Mesendoderm (in vitro differentiated cells): ENCODE measurements at regions not wholly inside any gene's neighbourhood (a gene's known extent, or its start where the extent isn't known, plus 50 kb on each side); places are given as distances from the start of the nearest gene placed in this dataset.

Source experiments
- DNase-seq: peaks from one replicate; pipeline ENCODE4 v3.0.0; 2013
- H2AK5ac ChIP-seq: 2 replicates; pipeline ENCODE4 v1.6.1; 2013; ENCODE audit warnings: low read length, inconsistent platforms
- H2BK120ac ChIP-seq: 2 replicates; pipeline ENCODE4 v1.6.1; 2013; ENCODE audit warnings: low read depth, mild to moderate bottlenecking, low read length, moderate library complexity, mixed read lengths
- H2BK15ac ChIP-seq: replicated peaks from 2 replicates; pipeline ENCODE4 v1.6.1; 2013; ENCODE audit warnings: low read depth, mild to moderate bottlenecking, moderate library complexity
- H2BK5ac ChIP-seq: 2 replicates; pipeline ENCODE4 v1.6.1; 2013; ENCODE audit warnings: low read length, inconsistent platforms
- H3K18ac ChIP-seq: 2 replicates; pipeline ENCODE4 v1.6.1; 2013; ENCODE audit warnings: mild to moderate bottlenecking, low read length, mixed read lengths
- H3K23ac ChIP-seq: one replicate; pipeline ENCODE4 v1.6.1; 2013; ENCODE audit warnings: low read length
- H3K27ac ChIP-seq: 2 replicates; pipeline ENCODE4 v1.5.1; 2013; ENCODE audit warnings: low read depth, mild to moderate bottlenecking, inconsistent platforms, low read length, moderate library complexity
- H3K27me3 ChIP-seq: 2 replicates; pipeline ENCODE4 v1.6.1; 2013; ENCODE audit warnings: low read length, control low read depth, mild to moderate bottlenecking, inconsistent platforms; ENCODE audit not compliant: insufficient read depth, poor library complexity
- H3K36me3 ChIP-seq: 2 replicates; pipeline ENCODE4 v1.6.1; 2013; ENCODE audit warnings: low read length, inconsistent platforms; ENCODE audit not compliant: control insufficient read depth, insufficient read depth
- H3K4ac ChIP-seq: one replicate; pipeline ENCODE4 v1.6.1; 2013; ENCODE audit warnings: low read depth, mild to moderate bottlenecking, low read length, moderate library complexity
- H3K4me1 ChIP-seq: 2 replicates; pipeline ENCODE4 v1.6.1; 2013; ENCODE audit warnings: low read depth, low read length, inconsistent platforms; ENCODE audit not compliant: control insufficient read depth
- H3K4me2 ChIP-seq: 2 replicates; pipeline ENCODE4 v1.6.1; 2013; ENCODE audit warnings: low read length
- H3K4me3 ChIP-seq: 2 replicates; pipeline ENCODE4 v1.5.1; 2013; ENCODE audit warnings: mild to moderate bottlenecking, low read length
- H3K56ac ChIP-seq: one replicate; pipeline ENCODE4 v1.6.1; 2013; ENCODE audit warnings: low read length
- H3K79me1 ChIP-seq: 2 replicates; pipeline ENCODE4 v1.6.1; 2013; ENCODE audit warnings: low read length, inconsistent platforms
- H3K79me2 ChIP-seq: 2 replicates; pipeline ENCODE4 v1.6.1; 2013; ENCODE audit warnings: mild to moderate bottlenecking, low read length; ENCODE audit not compliant: control insufficient read depth, insufficient read depth
- H3K9ac ChIP-seq: 2 replicates; pipeline ENCODE4 v1.6.1; 2013; ENCODE audit warnings: low read length, inconsistent platforms
- H4K5ac ChIP-seq: one replicate; pipeline ENCODE4 v1.6.1; 2013; ENCODE audit warnings: low read length
- H4K8ac ChIP-seq: one replicate; pipeline ENCODE4 v1.6.1; 2013; ENCODE audit warnings: low read depth, mild to moderate bottlenecking, control low read depth, low read length, moderate library complexity
- WGBS: extraction: QIAGEN DNeasy Blood & Tissue Kit; methylation state at CpG from one replicate; pipeline ENCODE4 v1.1.7; 2013; ENCODE audit warnings: low lambda C conversion rate, missing lambda C conversion rate; ENCODE audit not compliant: insufficient coverage; ENCODE audit errors: extremely low coverage; 5-methylcytosine and 5-hydroxymethylcytosine counted together

DNA sequence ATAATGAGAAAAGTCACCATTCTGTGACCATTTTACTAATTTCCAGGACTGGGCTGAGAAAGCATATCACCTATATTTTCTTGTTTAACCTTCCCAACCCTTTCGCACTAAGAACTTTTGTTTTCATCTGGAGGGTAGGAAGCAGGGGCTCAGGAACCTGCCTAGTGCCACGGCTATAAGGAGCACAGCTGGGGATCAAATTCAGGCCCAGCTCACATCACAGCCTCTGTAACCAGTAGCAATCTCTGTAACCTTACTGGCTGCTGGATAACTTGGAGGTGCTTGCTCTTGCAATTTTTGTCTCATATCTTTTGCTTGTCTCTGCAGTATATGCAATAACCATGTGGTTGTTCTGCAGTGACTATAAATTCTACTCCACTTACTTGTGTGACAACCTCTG, 62.0 kb downstream of the PABIR2 start:
- Histone ChIP-seq H2BK5ac (no peak overlapping the region), H3K4me2 (no peak overlapping the region), H4K8ac (no peak overlapping the region), H3K79me2 (no peaks in the 10 kb centered on the region), H3K9ac (no peak overlapping the region), H2AK5ac (no peak overlapping the region), H2BK120ac (no peak overlapping the region), H3K18ac (no peak overlapping the region), H3K4me1 (no peaks in the 10 kb centered on the region), H3K27me3 (no peaks in the 10 kb centered on the region), H2BK15ac (no peak overlapping the region), H3K4ac (no peak overlapping the region), H3K56ac (no peak overlapping the region), H3K27ac (no peak overlapping the region), H3K36me3 (no peaks in the 10 kb centered on the region), H3K79me1 (no peaks in the 10 kb centered on the region), H3K23ac (no peak overlapping the region), H3K4me3 (no peak overlapping the region), H4K5ac (no peak overlapping the region)
- DNase-seq, result no peak
- WGBS, result no CpG with 5 or more reads among the region's 2 CpGs

- no peaks in the 10 kb centered on the region for H3K4me1 ChIP-seq
- no peaks in the 10 kb centered on the region for H3K27me3 ChIP-seq
- H2BK15ac ChIP-seq, result no peak overlapping the region
- no peak overlapping the region for H2BK120ac ChIP-seq
- H3K18ac ChIP-seq, result no peak overlapping the region
- H3K4me3 ChIP-seq, result no peak overlapping the region
- H3K56ac ChIP-seq, result no peak overlapping the region
- H3K27ac ChIP-seq, result no peak overlapping the region
- H4K5ac ChIP-seq, result no peak overlapping the region
- no peak overlapping the region for H3K9ac ChIP-seq
- H2AK5ac ChIP-seq, result no peak overlapping the region
- no peak overlapping the region for H3K4ac ChIP-seq
- H3K79me2 ChIP-seq, result no peaks in the 10 kb centered on the region
- no peaks in the 10 kb centered on the region for H3K36me3 ChIP-seq
- H3K79me1 ChIP-seq, result no peaks in the 10 kb centered on the region
- no peak overlapping the region for H4K8ac ChIP-seq
- DNase-seq, result no peak
- no CpG with 5 or more reads among the region's 4 CpGs for WGBS
- H2BK5ac ChIP-seq, result no peak overlapping the region
- no peak overlapping the region for H3K23ac ChIP-seq
- H3K4me2 ChIP-seq, result no peak overlapping the region
Measured at GRCh38 chrX:134734466-134734952, 62.5 kb downstream of the PABIR2 start.

DNA sequence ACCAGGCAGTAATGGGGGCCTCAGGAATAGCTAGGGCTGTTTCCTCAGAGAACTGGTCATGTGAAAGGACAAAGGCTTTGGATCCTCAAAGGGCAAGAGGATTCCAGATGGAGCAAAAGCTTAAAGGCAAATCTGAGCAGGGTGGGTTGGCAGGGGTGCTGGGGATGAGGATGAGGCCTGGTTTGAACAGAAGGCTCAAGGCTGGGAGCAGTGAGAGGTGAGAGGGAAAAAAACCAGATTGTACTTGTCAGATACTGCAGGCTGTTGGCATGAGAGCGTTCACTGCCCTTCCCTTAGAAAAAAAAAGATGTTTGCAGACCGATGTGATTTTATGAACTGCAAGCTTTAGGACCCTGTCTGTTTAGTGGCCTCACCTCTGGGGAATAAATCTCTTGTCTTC, 63.4 kb downstream of the PABIR2 start:
- Histone ChIP-seq H3K4ac (no peak overlapping the region), H3K4me2 (no peak overlapping the region), H3K4me1 (no peaks in the 10 kb centered on the region), H2AK5ac (no peak overlapping the region), H3K36me3 (no peaks in the 10 kb centered on the region), H3K27me3 (no peaks in the 10 kb centered on the region), H3K27ac (no peak overlapping the region), H3K79me1 (no peaks in the 10 kb centered on the region), H2BK5ac (no peak overlapping the region), H3K9ac (no peak overlapping the region), H3K56ac (no peak overlapping the region), H3K18ac (no peak overlapping the region), H3K4me3 (no peak overlapping the region), H3K23ac (no peak overlapping the region), H4K8ac (no peak overlapping the region), H2BK15ac (no peak overlapping the region), H4K5ac (no peak overlapping the region), H3K79me2 (no peaks in the 10 kb centered on the region), H2BK120ac (no peak overlapping the region)
- DNase-seq, result no peak
- no CpG with 5 or more reads among the region's 2 CpGs for WGBS

DNA sequence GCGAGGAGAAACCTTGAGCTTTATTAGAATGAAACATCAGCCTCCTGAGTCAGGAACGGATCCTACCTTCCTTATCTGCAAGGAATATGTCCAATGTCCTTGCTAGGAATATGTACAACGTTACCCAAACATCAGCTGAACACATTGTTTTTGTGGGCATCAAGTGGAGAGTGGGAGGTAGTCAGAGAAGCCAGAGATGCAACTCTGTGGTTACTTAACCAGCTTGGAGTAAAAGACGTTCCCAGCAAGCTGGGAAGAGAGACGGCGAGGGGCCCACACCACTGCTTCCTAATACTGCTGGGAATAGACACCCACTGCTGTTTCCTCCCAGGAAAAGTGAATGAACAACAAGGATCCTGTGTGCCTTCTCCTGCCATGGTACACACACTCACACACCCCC, 64.3 kb downstream of the PABIR2 start:
- no peak overlapping the region for H3K27ac ChIP-seq
- no peak overlapping the region for H4K8ac ChIP-seq
- H3K18ac ChIP-seq, result no peak overlapping the region
- no peaks in the 10 kb centered on the region for H3K79me1 ChIP-seq
- no CpG with 5 or more reads among the region's 6 CpGs for WGBS
- H4K5ac ChIP-seq, result no peak overlapping the region
- H2BK5ac ChIP-seq, result no peak overlapping the region
- H3K56ac ChIP-seq, result no peak overlapping the region
- no peak overlapping the region for H3K4ac ChIP-seq
- H3K4me1 ChIP-seq, result no peaks in the 10 kb centered on the region
- H3K23ac ChIP-seq, result no peak overlapping the region
- no peak overlapping the region for H3K4me3 ChIP-seq
- no peak overlapping the region for H2BK15ac ChIP-seq
- DNase-seq, result no peak
- H2BK120ac ChIP-seq, result no peak overlapping the region
- no peak overlapping the region for H3K9ac ChIP-seq
- no peak overlapping the region for H3K4me2 ChIP-seq
- H3K27me3 ChIP-seq, result no peaks in the 10 kb centered on the region
- H3K36me3 ChIP-seq, result no peaks in the 10 kb centered on the region
- no peak overlapping the region for H2AK5ac ChIP-seq
- H3K79me2 ChIP-seq, result no peaks in the 10 kb centered on the region

DNA sequence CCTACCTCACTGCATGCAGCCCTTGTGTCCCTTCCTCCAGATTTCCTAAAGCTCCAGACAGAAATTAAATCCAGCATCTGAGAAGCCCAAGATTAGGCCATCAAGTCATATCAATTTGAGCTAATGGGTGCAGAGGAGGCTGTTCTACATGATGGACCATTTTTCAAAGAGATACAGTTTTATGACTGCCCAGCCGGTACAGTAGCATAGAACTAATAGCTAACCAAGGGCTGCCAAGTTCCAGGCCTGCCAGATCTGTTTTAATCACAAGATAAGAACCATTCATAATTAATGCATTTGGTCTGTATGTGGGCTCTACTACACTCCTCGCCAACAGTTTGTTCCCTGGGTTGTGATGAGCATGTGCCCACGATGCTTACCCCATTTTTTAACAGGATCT, 64.9 kb downstream of the PABIR2 start:
- H3K9ac ChIP-seq, result no peak overlapping the region
- H2BK120ac ChIP-seq, result no peak overlapping the region
- no peak for DNase-seq
- H4K5ac ChIP-seq, result no peak overlapping the region
- no peaks in the 10 kb centered on the region for H3K79me2 ChIP-seq
- H2BK15ac ChIP-seq, result no peak overlapping the region
- H3K79me1 ChIP-seq, result no peaks in the 10 kb centered on the region
- no peak overlapping the region for H2AK5ac ChIP-seq
- no peaks in the 10 kb centered on the region for H3K4me1 ChIP-seq
- no peak overlapping the region for H3K56ac ChIP-seq
- no peak overlapping the region for H4K8ac ChIP-seq
- no peak overlapping the region for H3K23ac ChIP-seq
- no peak overlapping the region for H3K18ac ChIP-seq
- H3K36me3 ChIP-seq, result no peaks in the 10 kb centered on the region
- H3K4me3 ChIP-seq, result no peak overlapping the region
- H3K27ac ChIP-seq, result no peak overlapping the region
- no peaks in the 10 kb centered on the region for H3K27me3 ChIP-seq
- no peak overlapping the region for H2BK5ac ChIP-seq
- H3K4me2 ChIP-seq, result no peak overlapping the region
- WGBS, result no CpG with 5 or more reads among the region's 3 CpGs
- no peak overlapping the region for H3K4ac ChIP-seq

GRCh38 chrX:134727363-134727762, 69.1 kb upstream of the PLAC1 start:
- Histone ChIP-seq H3K79me2 (no peaks in the 10 kb centered on the region), H4K8ac (no peak overlapping the region), H3K23ac (no peak overlapping the region), H2BK15ac (no peak overlapping the region), H2AK5ac (no peak overlapping the region), H3K79me1 (no peaks in the 10 kb centered on the region), H3K4me3 (no peak overlapping the region), H2BK120ac (no peak overlapping the region), H3K9ac (no peak overlapping the region), H3K36me3 (no peaks in the 10 kb centered on the region), H3K56ac (no peak overlapping the region), H3K27me3 (no peaks in the 10 kb centered on the region), H3K4me1 (no peaks in the 10 kb centered on the region), H3K27ac (no peak overlapping the region), H3K4me2 (no peak overlapping the region), H3K4ac (no peak overlapping the region), H4K5ac (no peak overlapping the region), H2BK5ac (no peak overlapping the region), H3K18ac (no peak overlapping the region)
- no CpG with 5 or more reads among the region's 1 CpG for WGBS
- DNase-seq, result no peak
